Upper lobe of right lung (tissue), 1 donor: ENCODE measurements at regions not wholly inside any gene's neighbourhood (a gene's known extent, or its start where the extent isn't known, plus 50 kb on each side); places are given as distances from the start of the nearest gene placed in this dataset.
"Not testable (repeated sequence)": the region's sequence is repeated elsewhere in the genome, so short reads cannot be mapped to it uniquely, and the experiment has no call there.

Source experiments
- ATAC-seq: fragments of 200-7000 bp; cut with Tn5 transposase; one replicate; pipeline ENCODE4 v1.9.1; 2020; ENCODE audit warnings: mild to moderate bottlenecking, moderate library complexity
- DNase-seq: peaks from one replicate; pipeline ENCODE4 v3.0.0-alpha.2; 2020
- H3K27ac ChIP-seq: fragments of 200-600 bp; one replicate; pipeline ENCODE4 v1.8.0; 2022
- H3K27me3 ChIP-seq: fragments of 200-600 bp; one replicate; pipeline ENCODE4 v1.8.0; 2022; ENCODE audit warnings: mild to moderate bottlenecking
- H3K36me3 ChIP-seq: fragments of 200-600 bp; one replicate; pipeline ENCODE4 v1.8.0; 2022
- H3K4me1 ChIP-seq: fragments of 200-600 bp; one replicate; pipeline ENCODE4 v1.8.0; 2022
- H3K4me3 ChIP-seq: fragments of 200-600 bp; one replicate; pipeline ENCODE4 v1.8.0; 2022; ENCODE audit warnings: mild to moderate bottlenecking
- H3K9me3 ChIP-seq: fragments of 200-600 bp; one replicate; pipeline ENCODE4 v1.8.0; 2022
- CTCF ChIP-seq: fragments of 200-600 bp; IDR thresholded peaks from one replicate; pipeline ENCODE4 v1.8.0; 2022; ENCODE audit warnings: antibody characterized with exemption
- intact Hi-C: fragments of 100-400 bp; cut with DNase I; formaldehyde crosslinking; loops from one replicate; pipeline ENCODE4 v1.11.0; 2022
- donor health status: DM: no; HTN: yes; CAD: no; lungs with severe emphysema.

GRCh38 chr13:87244256-87244890 lies 426.8 kb upstream of the SLITRK5 start:
- ATAC-seq (no peak), DNase-seq (no peak)
- no peaks in the 10 kb centered on the region for H3K36me3 ChIP-seq
- H3K27ac ChIP-seq = no peak overlapping the region
- H3K4me3 ChIP-seq = no peak overlapping the region
- no peak for TF ChIP-seq CTCF
- no peaks in the 10 kb centered on the region for H3K27me3 ChIP-seq
- no peaks in the 10 kb centered on the region for H3K4me1 ChIP-seq
- intact Hi-C loops = no loop called here
- no peaks in the 10 kb centered on the region for H3K9me3 ChIP-seq

- ATAC-seq, DNase-seq, H3K4me3 ChIP-seq, H3K27me3 ChIP-seq, H3K36me3 ChIP-seq, H3K9me3 ChIP-seq, H3K27ac ChIP-seq, intact Hi-C loops, H3K4me1 ChIP-seq: not testable (repeated sequence)
These were observed 421.3 kb upstream of the SLITRK5 start for GRCh38 chr13:87249847-87250246.

- Histone ChIP-seq H3K36me3 (no peaks in the 10 kb centered on the region), H3K27me3 (no peaks in the 10 kb centered on the region), H3K27ac (no peak overlapping the region), H3K4me3 (no peak overlapping the region), H3K4me1 (no peaks in the 10 kb centered on the region), H3K9me3 (no peaks in the 10 kb centered on the region)
- ATAC-seq (no peak), DNase-seq (no peak)
- TF ChIP-seq CTCF = no peak
- intact Hi-C loops = no loop called here
These were observed 415.8 kb upstream of the SLITRK5 start for GRCh38 chr13:87255394-87255793.

GRCh38 chr13:87259479-87260083 lies 411.6 kb upstream of the SLITRK5 start:
- no peaks in the 10 kb centered on the region for H3K27me3 ChIP-seq
- ATAC-seq (no peak), DNase-seq (no peak)
- H3K36me3 ChIP-seq = no peaks in the 10 kb centered on the region
- H3K27ac ChIP-seq = no peak overlapping the region
- no peaks in the 10 kb centered on the region for H3K4me1 ChIP-seq
- H3K4me3 ChIP-seq = no peak overlapping the region
- TF ChIP-seq CTCF = peak; percentile 12
- intact Hi-C loops = no loop called here
- no peaks in the 10 kb centered on the region for H3K9me3 ChIP-seq

GRCh38 chr13:87274209-87274819 lies 396.9 kb upstream of the SLITRK5 start:
- intact Hi-C loops = no loop called here
- H3K9me3 ChIP-seq = no peaks in the 10 kb centered on the region
- no peak overlapping the region for H3K4me3 ChIP-seq
- peak; percentile 58 for TF ChIP-seq CTCF
- ATAC-seq (peak; percentile 62), DNase-seq (no peak)
- no peaks in the 10 kb centered on the region for H3K36me3 ChIP-seq
- H3K27me3 ChIP-seq = no peaks in the 10 kb centered on the region
- no peaks in the 10 kb centered on the region for H3K4me1 ChIP-seq
- no peak overlapping the region for H3K27ac ChIP-seq

GRCh38 chr13:87280139-87280538 lies 391.0 kb upstream of the SLITRK5 start:
- TF ChIP-seq CTCF = no peak

More at GRCh38 chr13:87280139-87280538, 391.0 kb upstream of the SLITRK5 start:
- Histone ChIP-seq H3K4me1 (no peaks in the 10 kb centered on the region), H3K36me3 (no peaks in the 10 kb centered on the region), H3K4me3 (no peak overlapping the region), H3K27me3 (no peaks in the 10 kb centered on the region), H3K27ac (no peak overlapping the region), H3K9me3 (no peaks in the 10 kb centered on the region)
- DNase-seq = no peak
- intact Hi-C loops = no loop called here
- no peak for ATAC-seq
